H1 (cell line): ENCODE measurements at regions not wholly inside any gene's neighbourhood (a gene's known extent, or its start where the extent isn't known, plus 50 kb on each side); places are given as distances from the start of the nearest gene placed in this dataset.

ENCODE experiments used
- CTCF ChIA-PET: fragments of 300-600 bp; sonication (Branson Sonifier 250); formaldehyde crosslinking; loops from one replicate; lab custom pipeline; 2021; ENCODE audit not compliant: partially characterized antibody; lab: Charles Lee
- POLR2A ChIA-PET: fragments of 300-600 bp; sonication (Branson Sonifier 250); formaldehyde crosslinking; loops from one replicate; lab custom pipeline; 2021; ENCODE audit warnings: inconsistent platforms; ENCODE audit not compliant: partially characterized antibody; lab: Charles Lee
- DNase-seq, 2 experiments: peaks; one replicate each; pipeline versions ENCODE4 v3.0.0 to v3.0.0-alpha.2; 2010 to 2022; ENCODE audit warnings: low spot score in 2 of 2, low read depth in 1 of 2, mixed read lengths in 1 of 2
- FAIRE-seq: peaks from 2 replicates; lab custom pipeline; 2011; peaks lifted over from hg19 to GRCh38; lab: Jason Lieb, UNC
- H2AFZ ChIP-seq: 2 replicates; pipeline ENCODE4 v1.8.1; 2012; ENCODE audit warnings: low read length, inconsistent platforms
- H2AK5ac ChIP-seq: 2 replicates; pipeline ENCODE4 v1.6.1; 2013; ENCODE audit warnings: low read depth, low read length
- H2BK120ac ChIP-seq: replicated peaks from 2 replicates; pipeline ENCODE3; 2013; ENCODE audit warnings: low read depth, low read length, inconsistent platforms
- H2BK12ac ChIP-seq: 2 replicates; pipeline ENCODE4 v1.6.1; 2013; ENCODE audit warnings: low read depth, low read length
- H2BK15ac ChIP-seq: 2 replicates; pipeline ENCODE4 v1.6.1; 2013; ENCODE audit warnings: low read length
- H2BK20ac ChIP-seq: 2 replicates; pipeline ENCODE4 v1.6.1; 2013; ENCODE audit warnings: low read length
- H2BK5ac ChIP-seq: 2 replicates; pipeline ENCODE4 v1.6.1; 2013; ENCODE audit warnings: low read depth, low read length
- H3K14ac ChIP-seq: 2 replicates; pipeline ENCODE4 v1.6.1; 2013; ENCODE audit warnings: inconsistent platforms; ENCODE audit not compliant: insufficient read length
- H3K18ac ChIP-seq: 2 replicates; pipeline ENCODE4 v1.6.1; 2013; ENCODE audit warnings: low read length; ENCODE audit errors: extremely low read depth
- H3K23ac ChIP-seq: 2 replicates; pipeline ENCODE4 v1.6.1; 2013; ENCODE audit warnings: inconsistent platforms; ENCODE audit not compliant: insufficient read length
- H3K23me2 ChIP-seq: 2 replicates; pipeline ENCODE4 v1.6.1; 2013; ENCODE audit warnings: low read depth, low read length
- H3K27ac ChIP-seq: 2 replicates; pipeline ENCODE4 v1.6.1; 2011; ENCODE audit warnings: low read depth, low read length, inconsistent platforms
- H3K27me3 ChIP-seq, 4 experiments: replicated peaks in 1 of 4; 1 replicate in 1 of 4; 2 replicates in 3 of 4; pipeline versions ENCODE4 v1.6.1 to v1.8.1; 2011 to 2013; ENCODE audit warnings: low read length in 3 of 4, mild to moderate bottlenecking in 3 of 4, inconsistent platforms in 2 of 4, mixed read lengths in 2 of 4, moderate library complexity in 1 of 4; ENCODE audit not compliant: control insufficient read depth in 3 of 4, insufficient read depth in 3 of 4; ENCODE audit errors: extremely low read depth in 1 of 4
- H3K36me3 ChIP-seq, 4 experiments: 2 replicates each; pipeline versions ENCODE4 v1.6.1 to v1.8.1; 2011 to 2013; ENCODE audit warnings: mild to moderate bottlenecking in 4 of 4, low read length in 3 of 4, moderate library complexity in 2 of 4, control low read depth in 1 of 4, inconsistent platforms in 1 of 4; ENCODE audit not compliant: insufficient read depth in 4 of 4, control insufficient read depth in 2 of 4
- H3K4ac ChIP-seq: replicated peaks from 2 replicates; pipeline ENCODE3; 2013; ENCODE audit warnings: low read length, low read depth, mixed read lengths, inconsistent platforms; ENCODE audit not compliant: insufficient read length
- H3K4me1 ChIP-seq, 4 experiments: replicated peaks in 1 of 4; 1 replicate in 1 of 4; 2 replicates in 3 of 4; pipeline versions ENCODE4 v1.6.1 to v1.8.1; 2011 to 2013; ENCODE audit warnings: low read length in 3 of 4, inconsistent platforms in 2 of 4, mixed read lengths in 1 of 4; ENCODE audit not compliant: insufficient read depth in 4 of 4, control insufficient read depth in 3 of 4
- H3K4me2 ChIP-seq, 2 experiments: 2 replicates each; pipeline versions ENCODE4 v1.6.1 to v1.8.1; 2011 to 2013; ENCODE audit warnings: low read depth in 2 of 2, low read length in 2 of 2, control low read depth in 1 of 2, inconsistent platforms in 1 of 2, mild to moderate bottlenecking in 1 of 2; ENCODE audit not compliant: insufficient read depth in 1 of 2
- H3K4me3 ChIP-seq, 4 experiments: fragments of 200-600, 300-600 bp in 1 of 4; sonication (generic), shearing (Covaris generic), sonication (Bioruptor Twin) in 1 of 4; 2 replicates each; pipeline versions ENCODE4 v1.5.1 to v1.8.1; 2011 to 2016; ENCODE audit warnings: low read length in 4 of 4, low read depth in 3 of 4, control low read depth in 2 of 4, inconsistent platforms in 2 of 4, mild to moderate bottlenecking in 2 of 4, mixed read lengths in 1 of 4, moderate library complexity in 1 of 4; ENCODE audit not compliant: insufficient read depth in 2 of 4; ENCODE audit errors: extremely low read depth in 1 of 4
- H3K56ac ChIP-seq: replicated peaks from 2 replicates; pipeline ENCODE3; 2013; ENCODE audit warnings: low read depth, mild to moderate bottlenecking, mixed read lengths, low read length, inconsistent platforms; ENCODE audit not compliant: insufficient read length
- H3K79me1 ChIP-seq: 2 replicates; pipeline ENCODE4 v1.6.1; 2013; ENCODE audit warnings: low read depth, low read length, control low read depth
- H3K79me2 ChIP-seq, 2 experiments: 2 replicates each; pipeline versions ENCODE4 v1.6.1 to v1.8.1; 2012 to 2013; ENCODE audit warnings: low read length in 2 of 2, mild to moderate bottlenecking in 2 of 2, inconsistent platforms in 1 of 2; ENCODE audit not compliant: insufficient read depth in 2 of 2, control insufficient read depth in 1 of 2
- H3K9ac ChIP-seq, 4 experiments: replicated peaks in 1 of 4; 1 replicate in 1 of 4; 2 replicates in 3 of 4; pipeline versions ENCODE4 v1.6.1 to v1.8.1; 2011 to 2013; ENCODE audit warnings: low read depth in 3 of 4, low read length in 3 of 4, control low read depth in 2 of 4, mild to moderate bottlenecking in 2 of 4, moderate library complexity in 2 of 4, inconsistent platforms in 1 of 4; ENCODE audit errors: extremely low read depth in 1 of 4
- H3K9me3 ChIP-seq, 2 experiments: 2 replicates each; pipeline versions ENCODE4 v1.6.1 to v1.8.1; 2012 to 2013; ENCODE audit warnings: mild to moderate bottlenecking in 2 of 2, moderate library complexity in 2 of 2, control low read depth in 1 of 2, inconsistent platforms in 1 of 2, low read depth in 1 of 2, low read length in 1 of 2, mixed read lengths in 1 of 2; ENCODE audit not compliant: insufficient read depth in 2 of 2
- H4K20me1 ChIP-seq, 2 experiments: replicated peaks in 1 of 2; 2 replicates each; pipeline versions ENCODE3 to v1.8.1; 2011 to 2013; ENCODE audit warnings: inconsistent platforms in 2 of 2, low read length in 2 of 2, mild to moderate bottlenecking in 1 of 2; ENCODE audit not compliant: insufficient read depth in 2 of 2, control insufficient read depth in 1 of 2
- H4K5ac ChIP-seq: 2 replicates; pipeline ENCODE4 v1.6.1; 2013; ENCODE audit warnings: low read length, low read depth, mixed read lengths, inconsistent platforms; ENCODE audit not compliant: insufficient read length
- H4K8ac ChIP-seq: 2 replicates; pipeline ENCODE4 v1.8.0; 2013; ENCODE audit warnings: mild to moderate bottlenecking, moderate library complexity, low read length, inconsistent platforms; ENCODE audit not compliant: insufficient read depth; ENCODE audit errors: extremely low read depth
- H4K91ac ChIP-seq: replicated peaks from 2 replicates; pipeline ENCODE3; 2013; ENCODE audit warnings: low read length, mixed read lengths, inconsistent platforms; ENCODE audit not compliant: insufficient read length
- CBX8 ChIP-seq: fragments of 300-800, 300-1000 bp; sonication (generic); IDR thresholded peaks from 2 replicates; pipeline ENCODE4 v1.7.1; 2016; ENCODE audit warnings: low read depth, low read length, borderline replicate concordance
- EGR1 ChIP-seq: IDR thresholded peaks from 2 replicates; pipeline ENCODE4 v1.6.1; 2011; ENCODE audit warnings: low read depth, low read length, borderline replicate concordance
- RNF2 ChIP-seq: fragments of 200-900, 300-1000 bp; sonication (generic); IDR thresholded peaks from 2 replicates; pipeline ENCODE4 v1.7.1; 2016; ENCODE audit warnings: borderline replicate concordance, low read depth, mild to moderate bottlenecking, antibody characterized with exemption, low read length; ENCODE audit not compliant: poor library complexity, severe bottlenecking; ENCODE audit errors: missing control alignments
- TEAD4 ChIP-seq: IDR thresholded peaks from 2 replicates; pipeline ENCODE4 v1.6.1; 2012; ENCODE audit warnings: low read depth, low read length, inconsistent platforms, mixed read lengths
- WGBS, 2 experiments: shearing (Covaris generic) in 1 of 2; methylation state at CpG; one replicate each; pipeline versions ENCODE4 v1.1.6 to v1.1.7; 2013 to 2015; ENCODE audit warnings: low lambda C conversion rate in 2 of 2, mixed read lengths in 2 of 2, inconsistent platforms in 1 of 2, low coverage in 1 of 2, missing lambda C conversion rate in 1 of 2; ENCODE audit not compliant: insufficient replicate concordance in 2 of 2, insufficient coverage in 1 of 2, insufficient read length in 1 of 2; ENCODE audit errors: extremely low coverage in 1 of 2, missing lambda C conversion rate in 1 of 2; 5-methylcytosine and 5-hydroxymethylcytosine counted together

DNA sequence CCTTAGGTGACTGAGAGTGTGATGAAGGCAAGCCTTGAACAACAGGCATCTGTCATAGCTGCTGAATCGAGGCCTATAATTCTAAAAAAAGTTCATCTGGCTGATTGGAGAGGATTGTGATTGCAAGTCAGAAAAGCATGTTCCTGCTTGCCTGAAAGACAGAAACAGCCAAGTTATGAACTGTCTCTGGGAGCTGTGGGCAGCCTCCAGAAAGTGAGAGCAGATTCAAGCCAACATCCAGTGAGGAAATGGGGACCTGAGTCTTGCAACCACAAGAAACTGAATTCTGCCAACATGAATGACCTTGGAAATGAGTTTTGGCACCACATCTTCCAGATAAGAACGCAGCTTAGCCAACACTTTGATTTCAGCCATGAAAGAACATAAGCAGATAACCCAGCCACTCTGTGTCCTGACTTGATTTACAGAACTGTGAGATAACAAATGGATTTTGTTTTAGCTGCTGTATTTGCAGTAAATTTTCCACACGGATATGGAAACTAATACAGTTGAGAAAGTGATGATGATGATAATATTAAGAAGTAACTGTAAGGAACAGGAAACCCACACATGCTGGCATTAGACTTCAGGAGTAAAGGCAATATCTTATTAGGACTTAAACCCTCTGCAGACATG lies 240.3 kb upstream of the NDST3 start:
- CTCF ChIA-PET = interaction anchor here (1.0 to 1.6 kb wide), 6 partner anchors 8 to 613 kb away, joined by 3 to 5 read pairs (median 4); partner anchors contain the start of gene NDST3
- no peak overlapping the region for H2BK12ac ChIP-seq
- H2BK120ac ChIP-seq = no peak overlapping the region
- TF ChIP-seq EGR1 = no peak
- TF ChIP-seq TEAD4 = no peak
- no peak for TF ChIP-seq RNF2
- no peak for TF ChIP-seq CBX8
- TF ChIP-seq, all 59 proteins: peak for 0
- Histone ChIP-seq H3K9ac (no peak overlapping the region), H3K27ac (no peak overlapping the region), H2BK20ac (no peak overlapping the region), H3K79me2 (no peaks in the 10 kb centered on the region), H3K4me1 (no peaks in the 10 kb centered on the region), H2AFZ (peak overlapping the region; percentile 25; the same call in 1 of the 2 replicates), H3K79me1 (no peaks in the 10 kb centered on the region), H3K4me2 (no peak overlapping the region), H2AK5ac (no peak overlapping the region), H2BK5ac (no peak overlapping the region; the same call in 1 of the 2 replicates), H3K4me3 (no peak overlapping the region), H3K23ac (no peak overlapping the region), H4K8ac (no peak overlapping the region), H3K14ac (no peak overlapping the region), H3K36me3 (no peaks in the 10 kb centered on the region), H3K18ac (no peak overlapping the region), H3K4ac (no peak overlapping the region), H3K56ac (no peak overlapping the region), H4K20me1 (no peaks in the 10 kb centered on the region), H4K5ac (no peak overlapping the region), H3K27me3 (no peaks in the 10 kb centered on the region), H3K9me3 (no peaks in the 10 kb centered on the region), H3K23me2 (no peaks in the 10 kb centered on the region), H2BK15ac (no peak overlapping the region), H4K91ac (no peak overlapping the region)
- WGBS, 2 experiments = 87% methylated on average over 3 of the region's 3 CpGs; no CpG with 5 or more reads in 1 of the 2 experiments
- DNase-seq = no peak
- POLR2A ChIA-PET = no interaction called here
- FAIRE-seq = no peak
